ENCODE measurements at regions not wholly inside any gene's neighbourhood (a gene's known extent, or its start where the extent isn't known, plus 50 kb on each side); places are given as distances from the start of the nearest gene placed in this dataset.

- 39% methylated on average over 3 of the region's 17 CpGs for WGBS (ENCODE audit: low lambda C conversion rate)
These were observed 197.2 kb downstream of the BRD1 start for GRCh38 chr22:49630448-49630946.

DNA sequence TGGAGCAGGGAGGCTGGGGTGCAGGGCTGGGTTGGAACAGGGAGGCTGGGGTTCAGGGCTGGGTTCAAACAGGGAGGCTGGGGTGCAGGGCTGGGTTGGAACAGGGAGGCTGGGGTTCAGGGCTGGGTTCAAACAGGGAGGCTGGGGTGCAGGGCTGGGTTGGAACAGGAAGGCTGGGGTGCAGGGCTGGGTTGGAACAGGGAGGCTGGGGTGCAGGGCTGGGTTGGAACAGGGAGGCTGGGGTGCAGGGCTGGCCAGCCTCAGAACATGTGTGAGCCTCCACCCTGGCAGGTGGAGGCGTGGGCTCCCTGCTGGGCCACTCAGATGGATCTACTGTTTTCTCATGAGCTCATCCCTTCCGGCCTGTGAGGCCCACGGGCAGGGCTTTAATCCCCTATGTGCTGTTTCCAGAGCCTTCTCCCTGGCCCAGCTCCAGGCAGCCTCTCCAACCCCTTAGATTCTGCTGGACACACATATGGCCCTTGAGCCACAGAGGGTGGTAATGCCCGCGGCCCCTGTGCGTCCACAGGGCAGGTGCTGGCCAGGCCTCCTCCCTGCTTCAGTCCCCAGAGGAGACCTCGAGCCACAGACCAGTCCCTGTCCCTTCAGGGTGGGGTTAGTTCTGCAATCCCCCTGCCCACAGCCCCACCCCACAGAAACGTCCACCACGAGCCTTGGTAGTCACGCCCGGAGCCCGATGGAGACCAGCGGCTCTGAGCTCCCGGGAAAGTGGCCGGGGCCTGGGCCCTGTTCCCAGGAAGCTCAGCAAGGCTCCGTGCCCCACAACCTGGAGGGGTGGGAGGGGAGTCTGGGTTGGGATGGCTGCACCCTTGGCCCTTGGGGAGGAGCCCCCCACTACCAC lies 197.9 kb downstream of the BRD1 start:
- no TSS peak for BruUV-seq (replicated peaks)
- Histone ChIP-seq H3K4me3 (replicated peaks in 1 of 3; ENCODE audit: insufficient read depth in 1 of 3, low read depth in 2 of 3, low read length in 3 of 3) (no peak overlapping the region), H4K20me1 (ENCODE audit: insufficient read depth, low read length) (peaks cover 2% of the 10 kb centered on the region; the same call in 1 of the 2 replicates), H3K9ac (ENCODE audit: insufficient read depth, low read depth, low read length) (no peak overlapping the region), H3K27me3 (ENCODE audit: control insufficient read depth in 1 of 2, insufficient read depth in 2 of 2, low read length in 2 of 2) (peaks cover 6 to 51% of the 10 kb centered on the region in 2 experiments), H3K79me2 (ENCODE audit: insufficient read depth, low read length) (no peaks in the 10 kb centered on the region), H3K36me3 (replicated peaks in 1 of 2; ENCODE audit: control insufficient read depth in 1 of 2, insufficient read depth in 2 of 2, low read length in 2 of 2) (no peaks in the 10 kb centered on the region), H3K4me1 (ENCODE audit: insufficient read depth, low read length) (0 out of 2 replicates have a peak, but pooled peaks cover 5% of the 10 kb centered on the region), H3K9me3 (ENCODE audit: low read length) (no peaks in the 10 kb centered on the region), H3K4me2 (ENCODE audit: low read depth, low read length) (no peak overlapping the region), H2AFZ (ENCODE audit: low read length) (no peak overlapping the region), H3K27ac (ENCODE audit: extremely low read length, insufficient read depth, low read length) (no peak overlapping the region)
- in situ Hi-C loops (cut with HindIII; ENCODE audit: extremely low pct_ligation_motif_present, low pct_unique_long_range_greater_than_20kb) (loop anchor here (5.0 kb wide), 1 partner anchor 198 kb away; no protein-coding TSS in a partner anchor), intact Hi-C loops (cut with micrococcal nuclease; ENCODE audit: unreplicated experiment) (no loop called here)
- FAIRE-seq, result no peak
- no peak for DNase-seq (ENCODE audit: low spot score)
- WGBS (ENCODE audit: low lambda C conversion rate), result 0% methylated on average over 8 of the region's 16 CpGs
- ChIA-PET CTCF (ENCODE audit: low intra/inter-chr PET ratio, low total read pairs) (no interaction called here), POLR2A (no interaction called here)
- ATAC-seq, result no peak
- TF ChIP-seq ZNF251 (CRISPR knock-in tag; IDR thresholded peaks at IDR 0.05) (no peak), CCAR2 (optimal IDR thresholded peaks at IDR 0.05; ENCODE audit: low read depth, low read length) (no peak), BATF2 (CRISPR knock-in tag; IDR thresholded peaks at IDR 0.05) (no peak), ZNF232 (CRISPR knock-in tag; IDR thresholded peaks at IDR 0.05; ENCODE audit: borderline replicate concordance) (no peak), ZNF138 (CRISPR knock-in tag; IDR thresholded peaks at IDR 0.05; ENCODE audit: low read depth) (no peak), SALL2 (CRISPR knock-in tag; IDR thresholded peaks at IDR 0.05) (no peak), ZBTB8A (CRISPR knock-in tag; IDR thresholded peaks at IDR 0.05; ENCODE audit: borderline replicate concordance, low read depth) (no peak), ZNF776 (CRISPR knock-in tag; IDR thresholded peaks at IDR 0.05) (no peak), ZFP1 (CRISPR knock-in tag; IDR thresholded peaks at IDR 0.05) (no peak), ZNF557 (CRISPR knock-in tag; IDR thresholded peaks at IDR 0.05) (no peak), ZNF703 (CRISPR knock-in tag; IDR thresholded peaks at IDR 0.05; ENCODE audit: borderline replicate concordance) (no peak)
- TF ChIP-seq, protein P1, sequence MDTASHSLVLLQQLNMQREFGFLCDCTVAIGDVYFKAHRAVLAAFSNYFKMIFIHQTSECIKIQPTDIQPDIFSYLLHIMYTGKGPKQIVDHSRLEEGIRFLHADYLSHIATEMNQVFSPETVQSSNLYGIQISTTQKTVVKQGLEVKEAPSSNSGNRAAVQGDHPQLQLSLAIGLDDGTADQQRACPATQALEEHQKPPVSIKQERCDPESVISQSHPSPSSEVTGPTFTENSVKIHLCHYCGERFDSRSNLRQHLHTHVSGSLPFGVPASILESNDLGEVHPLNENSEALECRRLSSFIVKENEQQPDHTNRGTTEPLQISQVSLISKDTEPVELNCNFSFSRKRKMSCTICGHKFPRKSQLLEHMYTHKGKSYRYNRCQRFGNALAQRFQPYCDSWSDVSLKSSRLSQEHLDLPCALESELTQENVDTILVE (CRISPR knock-in tag; IDR thresholded peaks at IDR 0.05), result no peak

More at GRCh38 chr22:49630448-49630946, 197.2 kb downstream of the BRD1 start:
- TF ChIP-seq PBX2 (CRISPR knock-in tag; IDR thresholded peaks at IDR 0.05), result no peak
- Histone ChIP-seq H3K9me3 (ENCODE audit: low read length) (no peaks in the 10 kb centered on the region), H3K27me3 (ENCODE audit: control insufficient read depth in 1 of 2, insufficient read depth in 2 of 2, low read length in 2 of 2) (peaks cover 5 to 54% of the 10 kb centered on the region in 2 experiments), H3K9ac (ENCODE audit: insufficient read depth, low read depth, low read length) (no peak overlapping the region), H3K4me1 (ENCODE audit: insufficient read depth, low read length) (0 out of 2 replicates have a peak, but pooled peaks cover 5% of the 10 kb centered on the region), H4K20me1 (ENCODE audit: insufficient read depth, low read length) (peaks cover 2% of the 10 kb centered on the region; the same call in 1 of the 2 replicates), H3K4me3 (replicated peaks in 1 of 3; ENCODE audit: insufficient read depth in 1 of 3, low read depth in 2 of 3, low read length in 3 of 3) (no peak overlapping the region), H3K4me2 (ENCODE audit: low read depth, low read length) (no peak overlapping the region), H3K27ac (ENCODE audit: extremely low read length, insufficient read depth, low read length) (no peak overlapping the region), H3K79me2 (ENCODE audit: insufficient read depth, low read length) (no peaks in the 10 kb centered on the region), H2AFZ (ENCODE audit: low read length) (no peak overlapping the region), H3K36me3 (replicated peaks in 1 of 2; ENCODE audit: control insufficient read depth in 1 of 2, insufficient read depth in 2 of 2, low read length in 2 of 2) (no peaks in the 10 kb centered on the region)
- no TSS peak for BruUV-seq (replicated peaks)
- no peak for DNase-seq (ENCODE audit: low spot score)
- no peak for FAIRE-seq
- in situ Hi-C loops (cut with HindIII; ENCODE audit: extremely low pct_ligation_motif_present, low pct_unique_long_range_greater_than_20kb) (loop anchor here (5.0 kb wide), 1 partner anchor 198 kb away; no protein-coding TSS in a partner anchor), intact Hi-C loops (cut with micrococcal nuclease; ENCODE audit: unreplicated experiment) (no loop called here)
- ChIA-PET POLR2A (no interaction called here), CTCF (ENCODE audit: low intra/inter-chr PET ratio, low total read pairs) (no interaction called here)
- ATAC-seq, result no peak

Measured in HepG2 (cell line).